GM19324 (cell line): ENCODE measurements at regions not wholly inside any gene's neighbourhood (a gene's known extent, or its start where the extent isn't known, plus 50 kb on each side); places are given as distances from the start of the nearest gene placed in this dataset.

Source experiments
- ATAC-seq: cut with Tn5 transposase; IDR thresholded peaks from one replicate; pipeline ENCODE4 v1.9.1; 2021; ENCODE audit warnings: mild to moderate bottlenecking, moderate library complexity; ENCODE audit not compliant: unreplicated experiment, low FRiP score

DNA sequence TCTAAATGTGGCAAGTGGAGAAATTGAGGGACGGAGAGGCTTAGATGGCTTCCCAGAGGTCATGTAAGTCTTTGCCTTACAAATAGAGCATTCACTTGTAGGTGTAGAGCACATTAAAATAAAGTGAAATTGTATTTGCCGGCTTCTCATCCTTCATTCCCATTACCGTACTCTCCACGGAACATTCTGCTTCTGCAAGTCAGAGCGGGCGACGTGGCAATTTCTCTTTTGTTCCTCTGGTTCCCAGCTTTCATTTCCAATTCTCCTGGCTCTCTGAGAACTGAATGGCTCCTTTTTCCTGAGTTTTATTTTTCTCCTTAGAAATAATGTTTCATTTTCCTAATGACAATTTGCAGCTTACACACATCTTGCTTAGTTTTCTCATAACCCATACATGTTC lies 51.3 kb upstream of the PFKP start:
- no peak for ATAC-seq

DNA sequence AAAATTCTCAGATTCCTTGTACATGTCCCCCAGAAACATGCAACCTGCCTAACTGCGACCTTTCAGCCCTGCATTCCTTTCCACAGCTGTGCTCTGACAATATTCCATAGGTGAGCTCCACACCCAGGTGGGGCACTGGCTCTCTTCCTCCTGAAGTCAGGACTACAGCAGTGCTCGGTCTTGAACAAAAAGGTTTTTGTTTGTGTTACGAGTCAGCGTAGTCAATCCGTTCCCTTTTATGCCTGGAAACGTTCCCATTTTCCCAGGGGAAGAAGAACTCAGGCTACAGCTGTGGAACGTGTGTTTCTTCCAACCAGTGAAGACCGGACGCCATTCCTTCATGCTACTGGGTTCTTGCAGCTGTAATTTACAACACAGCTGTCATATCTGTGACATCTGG lies 52.4 kb upstream of the PFKP start:
- no peak for ATAC-seq

DNA sequence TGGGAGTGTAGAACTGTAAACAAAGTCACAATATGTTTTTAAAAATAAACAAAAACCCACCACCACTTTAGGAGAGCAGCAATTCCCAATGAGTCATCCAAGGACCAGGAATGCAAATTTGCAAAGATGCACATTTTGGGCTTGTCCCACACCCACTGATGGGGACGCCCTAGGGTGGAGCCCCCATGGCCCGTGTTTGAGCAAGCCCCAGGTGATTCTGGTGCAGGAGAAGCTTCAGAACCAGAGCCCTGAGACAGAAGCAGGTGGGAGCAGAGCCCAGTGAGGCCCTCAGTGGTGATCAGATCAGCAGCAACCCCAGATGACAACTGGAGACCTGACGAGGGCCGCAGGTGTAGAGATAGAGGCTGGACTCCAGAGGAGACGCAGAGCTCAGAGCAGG lies 55.1 kb upstream of the PFKP start:
- no peak for ATAC-seq

DNA sequence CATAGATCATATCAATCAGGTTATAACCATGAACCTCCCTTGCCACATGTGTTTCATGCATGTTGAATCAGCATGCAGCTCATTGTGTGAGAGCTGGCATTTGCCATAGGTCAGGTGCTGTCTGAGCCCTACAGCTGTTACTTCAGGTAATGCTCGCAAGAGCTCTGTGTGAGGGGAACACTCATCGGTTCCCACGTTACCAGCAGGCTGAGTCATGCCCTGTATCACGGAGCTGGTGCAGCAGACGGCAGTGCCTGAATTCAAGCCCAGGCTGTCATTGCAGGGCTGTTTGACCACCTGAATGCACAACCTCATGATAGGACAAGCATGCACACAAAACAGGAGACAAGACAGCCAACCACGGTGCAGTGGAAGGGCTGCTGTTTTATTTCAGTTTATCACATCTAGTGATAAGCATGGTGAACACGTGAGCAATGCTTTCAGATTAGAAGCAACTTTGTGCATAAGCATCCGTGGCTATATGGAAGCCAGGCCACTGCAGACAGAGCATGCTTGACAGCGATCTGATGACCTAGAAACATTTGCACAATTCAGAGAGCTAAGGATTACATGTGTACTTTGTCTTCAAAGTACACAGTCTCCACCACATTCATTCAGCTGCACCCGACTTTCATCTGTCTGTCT lies 56.4 kb upstream of the PFKP start:
- no peak for ATAC-seq

DNA sequence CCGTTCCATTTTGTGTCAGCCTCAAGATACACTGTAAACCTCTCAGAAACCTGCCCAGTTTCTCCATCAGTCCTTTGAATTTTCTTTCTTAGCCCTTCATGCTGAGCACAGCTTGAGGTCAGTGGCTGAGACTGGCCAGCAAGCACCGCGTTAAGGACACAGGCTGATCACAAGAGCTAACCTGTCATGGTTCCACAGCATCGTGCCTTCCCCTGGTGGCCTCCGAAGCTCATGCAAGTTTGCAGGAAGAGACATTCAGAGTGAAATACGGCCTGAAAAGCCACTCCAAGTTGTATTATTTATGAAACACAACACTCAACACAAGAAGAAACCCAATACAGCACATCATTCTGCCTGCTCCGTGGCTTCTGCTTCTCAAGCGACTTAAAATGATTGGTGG lies 57.0 kb upstream of the PFKP start:
- no peak for ATAC-seq

DNA sequence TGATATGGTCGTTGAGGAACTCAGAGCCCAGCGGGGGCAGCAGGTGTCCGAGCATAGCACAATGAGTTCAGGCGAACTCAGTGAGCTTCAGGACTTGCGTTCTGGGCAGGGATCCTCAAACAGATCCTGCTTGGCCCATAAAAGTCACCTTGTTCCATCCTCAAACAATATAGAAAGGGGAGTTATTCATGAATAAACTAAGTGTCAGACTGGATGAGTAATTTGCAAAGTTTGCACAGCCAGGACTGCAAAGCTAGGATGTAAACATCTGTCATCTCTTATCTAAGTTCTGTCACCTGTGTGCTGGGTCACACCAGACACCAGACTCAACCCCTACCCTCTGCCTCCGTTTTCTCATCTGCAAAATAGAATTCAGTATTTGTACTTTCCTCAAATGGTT lies 58.0 kb upstream of the PFKP start:
- ATAC-seq, result no peak

DNA sequence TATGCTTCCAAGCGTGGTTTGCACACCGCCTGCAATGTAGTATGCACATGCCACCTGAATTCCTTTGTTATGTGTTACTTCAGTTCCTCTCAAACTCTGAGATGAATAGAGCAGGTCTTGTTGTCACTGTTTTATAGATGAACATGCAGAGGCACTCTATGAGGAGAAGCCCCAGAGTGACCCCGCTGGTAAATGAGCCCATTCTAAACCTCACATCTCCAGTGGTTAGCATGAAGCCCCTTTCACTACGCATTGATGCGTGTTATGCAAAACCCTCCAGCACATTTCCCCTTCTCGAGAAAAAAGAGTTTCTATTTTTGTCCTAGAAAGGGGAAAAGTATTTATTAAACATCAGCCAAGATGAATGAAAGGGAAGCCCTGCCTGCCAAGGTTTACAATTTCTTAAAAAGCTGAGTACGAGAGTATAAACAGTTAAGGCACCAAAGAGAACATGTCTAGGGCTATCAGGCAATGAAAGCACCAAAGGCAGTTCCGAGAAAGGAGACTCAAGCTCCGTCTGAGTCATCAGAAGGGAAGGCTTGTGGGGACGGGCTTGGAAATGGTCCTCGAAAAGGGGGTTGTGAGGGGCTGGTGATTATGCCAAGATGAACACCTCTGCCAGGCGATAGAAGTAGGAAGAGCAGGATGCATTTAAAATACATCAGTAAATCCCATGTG lies 58.7 kb upstream of the PFKP start:
- no peak for ATAC-seq

DNA sequence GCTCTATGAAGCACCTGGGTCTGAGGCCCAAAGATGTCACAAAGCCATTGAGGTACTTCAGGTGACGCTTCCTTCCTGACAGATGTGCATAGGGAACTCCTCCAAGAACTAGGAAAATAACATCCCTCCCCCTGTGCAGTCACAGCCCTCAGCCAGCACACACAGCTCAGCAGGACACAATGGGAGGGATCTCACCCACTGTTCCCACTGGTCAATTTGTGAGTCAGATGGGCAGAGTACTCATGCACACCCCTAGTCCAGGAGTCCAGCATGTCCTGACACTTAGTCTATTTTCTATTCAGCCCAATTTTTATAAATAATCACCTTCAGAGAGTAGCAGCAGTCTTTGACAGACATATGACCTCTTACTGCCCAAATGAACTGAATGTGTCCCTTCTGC lies 60.7 kb upstream of the PFKP start:
- no peak for ATAC-seq

DNA sequence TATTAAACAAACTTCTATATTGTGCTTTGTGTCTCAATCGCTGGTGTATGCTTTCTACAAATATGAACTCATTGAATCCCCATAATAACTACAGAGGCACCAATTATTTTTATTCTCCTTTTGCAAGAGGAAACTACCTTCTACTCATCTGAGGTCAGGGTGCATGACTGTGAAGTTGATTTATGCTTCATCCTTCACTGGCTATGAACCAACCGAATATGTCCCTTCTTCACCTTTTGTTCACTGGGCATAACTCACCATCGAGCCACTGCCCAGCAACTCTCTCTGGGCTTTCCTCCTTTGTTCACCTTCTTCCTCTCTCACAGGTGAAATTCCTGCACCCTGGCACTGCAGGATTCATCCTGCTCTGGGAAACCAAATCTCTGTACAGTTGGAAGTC lies 61.3 kb upstream of the PFKP start:
- ATAC-seq, result no peak

DNA sequence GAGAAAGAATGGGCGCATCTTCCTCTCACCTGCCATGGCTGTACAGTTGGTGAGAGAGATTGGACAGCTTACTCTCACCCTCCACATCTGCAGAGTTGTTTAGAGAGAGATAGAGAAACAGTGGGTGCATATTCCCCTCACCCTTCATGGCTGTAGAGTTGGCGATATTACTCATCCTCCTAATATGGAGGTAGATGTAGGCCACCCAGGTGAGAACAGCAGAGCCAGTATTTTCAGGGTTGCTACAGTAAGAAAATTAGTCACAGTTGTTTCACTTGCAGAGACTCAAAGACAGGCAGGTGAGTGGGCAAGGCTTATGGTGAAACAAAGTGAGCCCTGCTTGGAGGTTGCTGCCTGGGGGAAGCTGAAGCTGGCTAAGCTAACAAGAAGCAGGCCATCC lies 65.0 kb upstream of the PFKP start:
- no peak for ATAC-seq

DNA sequence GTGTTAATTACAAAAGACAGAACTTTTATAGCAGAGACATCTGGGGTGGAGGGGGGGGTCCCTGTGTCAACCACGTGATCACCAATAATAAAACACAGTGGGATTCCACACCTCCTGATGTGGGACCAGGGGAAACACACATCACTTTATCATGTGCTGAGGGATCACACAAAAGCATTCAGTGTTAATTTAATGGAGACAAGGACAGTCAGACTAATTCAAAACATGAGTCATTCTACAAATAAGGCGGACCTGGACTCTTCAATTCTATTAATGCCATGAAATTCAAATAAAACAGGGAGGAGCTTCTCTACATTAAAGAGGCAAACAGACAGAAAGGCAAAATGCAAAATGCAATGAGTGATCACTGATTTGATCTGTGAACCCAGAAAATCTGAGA lies 67.3 kb upstream of the PFKP start:
- ATAC-seq, result no peak

DNA sequence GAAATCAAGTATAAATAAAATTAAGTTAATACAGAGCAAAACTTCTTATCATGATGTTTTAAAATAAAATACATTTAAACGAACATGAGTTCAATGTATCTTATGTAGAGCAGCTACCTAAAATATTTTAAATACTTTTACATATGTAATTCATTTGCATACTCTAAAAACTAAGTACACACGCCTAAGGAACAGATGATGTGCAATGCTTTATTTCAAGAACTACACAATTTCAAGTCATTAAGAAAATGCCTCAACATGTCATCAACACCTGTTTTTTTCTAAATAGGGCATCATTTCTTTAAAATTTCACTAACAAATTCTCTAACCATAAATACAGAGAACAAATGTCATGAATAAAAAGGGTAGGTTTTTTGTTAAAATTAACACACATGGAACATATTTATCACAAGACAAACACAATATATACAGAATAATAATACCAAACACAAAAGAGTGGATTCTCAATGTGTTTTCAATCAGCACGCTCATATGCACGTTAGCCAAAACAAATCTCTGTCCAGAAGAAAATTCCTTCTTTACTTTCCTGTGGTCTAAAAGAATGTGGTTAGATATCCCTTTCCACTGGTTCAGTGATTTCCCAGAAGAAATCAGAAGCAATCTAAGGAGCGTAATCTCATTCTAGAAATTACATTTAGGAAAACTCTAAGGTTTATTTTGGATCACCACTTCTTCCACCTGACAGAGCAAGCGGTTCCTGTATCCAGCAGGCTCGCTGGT lies 73.0 kb upstream of the PFKP start:
- no peak for ATAC-seq

DNA sequence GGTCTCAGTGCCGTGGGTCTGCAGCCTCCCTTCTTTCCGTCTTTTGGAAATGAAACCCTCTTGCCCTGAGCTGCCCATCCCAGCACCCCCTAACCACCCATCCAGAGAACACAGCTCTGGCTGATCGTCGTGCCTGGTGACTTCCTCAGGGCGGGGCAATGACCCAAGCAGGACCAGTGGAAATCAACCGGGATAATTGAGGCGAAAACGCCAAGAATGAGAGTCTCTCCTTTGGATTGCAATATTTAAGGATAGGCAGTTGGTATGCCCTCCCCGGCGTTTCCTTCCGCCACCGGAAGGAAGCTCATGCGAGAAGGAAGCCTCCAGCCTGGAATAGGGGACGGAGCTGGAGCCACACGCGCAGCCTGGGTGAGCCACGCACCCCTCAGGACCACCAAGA lies 73.7 kb upstream of the PFKP start:
- no peak for ATAC-seq

DNA sequence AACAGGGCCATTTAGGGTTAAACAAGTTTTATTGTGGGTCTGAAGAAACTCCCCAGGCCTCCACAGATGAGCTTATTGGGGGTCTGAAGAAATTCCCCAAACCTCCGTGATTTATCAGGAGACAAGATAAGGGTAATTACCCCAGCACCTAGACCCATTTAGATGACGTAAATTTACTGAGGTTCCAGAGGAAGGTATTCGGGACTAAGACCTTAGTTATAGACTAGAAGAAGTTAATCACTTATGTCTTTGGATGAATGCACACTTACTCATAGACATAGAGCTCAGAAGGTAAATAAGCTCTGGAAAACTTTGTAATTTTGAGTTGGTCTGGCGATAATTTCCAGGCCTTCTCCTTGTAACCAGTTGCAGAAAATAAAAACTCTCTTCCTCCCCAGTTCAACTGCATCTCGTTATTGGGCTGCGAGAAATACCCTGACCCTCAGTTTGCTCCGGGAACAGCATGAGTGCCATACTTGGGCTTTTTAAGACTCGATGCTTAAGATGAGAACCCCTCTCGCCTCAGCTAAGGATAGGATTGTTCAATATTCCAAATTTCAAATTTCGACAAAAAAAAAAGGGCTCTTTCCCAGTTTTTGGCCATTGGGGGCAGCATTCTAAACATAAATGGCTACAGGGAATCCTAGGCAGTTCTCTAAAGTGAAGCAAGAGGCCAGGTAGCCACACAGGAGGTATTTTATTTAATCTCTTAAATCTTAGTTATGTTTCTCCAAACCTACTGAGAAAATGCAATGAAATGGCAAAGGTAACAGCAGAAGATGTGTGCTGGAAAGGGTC lies 74.7 kb upstream of the PFKP start:
- no peak for ATAC-seq

DNA sequence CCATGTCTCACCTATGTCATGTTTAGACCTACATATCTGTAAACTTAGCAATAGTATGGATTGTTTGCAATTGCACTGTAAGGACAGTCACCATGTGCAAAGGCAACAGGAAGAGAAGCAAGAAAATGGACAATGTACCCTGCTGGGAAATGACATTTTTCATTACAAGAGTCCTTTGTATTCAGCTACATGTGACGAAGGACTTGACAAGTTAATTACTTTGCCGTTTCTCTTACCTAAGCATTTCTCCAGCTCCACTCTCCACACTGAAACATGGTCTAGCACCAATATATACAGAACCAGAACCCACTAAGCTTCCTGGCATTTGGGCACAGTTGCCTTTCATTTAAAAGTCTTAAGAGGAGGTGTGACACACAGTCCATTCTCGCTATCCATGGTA lies 76.6 kb upstream of the PFKP start:
- ATAC-seq, result no peak

DNA sequence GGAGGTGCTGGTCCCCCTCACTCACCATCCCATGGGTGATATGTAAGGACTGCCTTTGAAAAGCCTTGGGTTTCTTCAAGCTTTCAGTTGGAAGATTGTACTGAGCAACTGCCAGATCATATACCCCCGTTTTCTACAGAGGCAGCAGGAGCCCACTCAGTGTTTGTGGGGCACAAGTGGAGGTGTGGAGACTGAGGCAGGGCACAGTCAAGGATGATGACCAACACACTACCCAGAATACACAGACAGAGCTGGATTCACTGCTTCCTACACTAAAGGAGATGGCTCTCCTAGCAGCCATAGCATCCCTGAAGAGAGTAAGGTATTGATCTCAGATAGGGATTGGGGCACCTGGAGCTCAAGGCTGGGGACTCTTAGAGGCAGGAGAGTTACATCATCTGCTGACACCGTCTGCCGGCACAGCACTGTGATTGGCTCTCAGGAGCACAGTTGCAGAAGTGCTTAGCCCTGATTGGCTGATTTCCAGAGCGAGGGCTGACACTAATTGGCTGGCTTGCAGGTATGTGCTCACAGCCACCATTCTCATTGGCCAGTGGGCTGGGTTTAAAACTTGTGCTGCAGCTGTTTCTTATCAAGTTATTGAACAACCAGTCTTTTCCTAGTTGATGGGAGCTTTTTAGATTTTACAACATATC lies 77.9 kb upstream of the PFKP start:
- no peak for ATAC-seq

DNA sequence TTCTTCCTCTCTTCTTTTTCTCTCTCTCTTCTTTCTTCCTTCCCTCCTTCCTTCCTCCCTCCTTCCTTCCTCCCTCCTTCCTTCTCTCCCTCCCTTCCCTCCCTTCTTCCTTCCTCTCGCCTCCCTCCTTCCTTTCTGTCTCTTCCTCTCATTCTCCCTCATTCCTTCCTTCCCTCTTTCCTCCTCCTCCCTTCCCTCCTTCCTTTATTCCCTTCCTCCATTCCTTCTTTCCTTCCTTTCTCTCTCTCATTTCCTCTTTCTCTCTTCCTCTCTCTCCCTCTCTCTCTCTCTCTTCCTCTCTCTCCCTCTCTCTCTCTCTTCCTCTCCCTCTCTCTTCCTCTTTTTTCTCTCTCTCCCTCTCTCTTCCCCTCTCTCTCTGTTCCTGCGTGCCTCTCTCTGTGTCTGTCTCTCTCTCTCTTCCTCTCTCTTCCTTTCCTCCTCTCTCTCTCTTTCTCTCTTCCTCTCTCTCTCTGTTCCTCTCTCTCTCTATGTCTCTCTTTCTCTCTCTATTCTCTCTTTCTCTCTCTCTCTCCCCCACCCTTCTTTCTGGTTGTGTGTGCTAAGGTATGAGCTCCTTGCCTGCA lies 80.1 kb upstream of the PFKP start:
- ATAC-seq, result no peak

DNA sequence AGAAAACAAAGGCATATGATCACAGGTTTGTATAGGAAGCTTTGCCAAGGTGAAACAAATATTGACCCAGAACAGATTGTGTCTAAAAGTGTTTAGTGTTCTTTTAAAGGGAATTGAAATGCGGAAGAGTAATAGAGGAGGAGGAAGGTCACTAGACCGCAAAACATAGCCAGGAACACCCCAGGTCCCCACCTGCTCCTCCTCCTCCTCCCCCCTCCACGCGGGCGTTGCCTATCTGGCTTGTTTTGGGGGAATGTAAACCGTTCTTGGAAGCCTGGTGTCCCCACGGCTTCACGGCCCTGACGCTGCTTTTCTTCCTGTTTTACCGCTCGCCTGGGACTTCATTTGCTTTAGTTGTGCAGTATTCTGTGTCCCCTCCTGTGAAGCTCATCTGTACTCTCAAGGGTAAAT lies 81.0 kb upstream of the PFKP start:
- no peak for ATAC-seq

DNA sequence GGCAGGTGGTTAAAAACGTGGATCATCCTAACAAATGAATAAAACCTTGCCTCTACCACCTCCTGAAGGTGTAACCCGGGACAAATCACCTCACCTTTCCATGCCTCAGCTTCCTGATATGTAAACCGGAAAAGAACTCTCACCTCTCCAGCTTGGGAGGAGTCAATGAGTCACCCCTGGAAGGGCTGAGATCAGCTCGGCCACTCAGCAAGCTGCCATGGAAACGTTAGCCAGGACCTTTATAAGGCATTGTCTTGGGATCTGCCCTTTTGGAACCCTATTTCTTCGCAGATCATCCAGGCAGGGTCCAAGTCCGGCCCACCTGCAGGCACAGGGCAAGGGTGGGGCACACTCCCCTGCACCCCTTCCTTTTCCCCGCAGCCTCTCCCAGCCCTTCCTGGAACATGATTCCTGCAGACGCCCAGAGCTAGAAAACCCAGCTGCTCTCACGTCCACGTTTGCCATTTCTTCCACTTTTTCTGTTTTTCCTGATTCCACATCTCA lies 81.6 kb upstream of the PFKP start:
- no peak for ATAC-seq

DNA sequence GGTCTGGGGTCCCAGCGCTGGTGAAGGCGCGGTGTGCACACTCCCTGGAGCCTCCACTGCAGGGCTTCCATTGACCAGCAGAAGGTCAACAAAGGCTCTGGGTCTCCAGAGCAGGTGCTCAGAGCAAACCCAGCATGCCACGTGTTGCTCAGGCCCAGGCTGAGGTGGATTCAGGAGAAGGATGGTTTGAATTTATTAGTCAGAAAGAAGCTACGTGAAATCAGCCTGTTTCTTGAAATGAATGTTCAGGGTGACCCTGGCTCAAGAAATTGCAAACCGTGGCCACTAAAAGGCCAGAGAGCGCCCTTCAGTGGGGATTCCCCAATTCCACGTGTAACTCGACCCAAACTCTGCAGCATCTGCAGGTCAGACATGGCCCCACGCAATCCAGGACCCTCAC lies 82.7 kb upstream of the PFKP start:
- no peak for ATAC-seq
